Mesenchymal stem cell (in vitro differentiated cells and primary cell): ENCODE measurements at regions not wholly inside any gene's neighbourhood (a gene's known extent, or its start where the extent isn't known, plus 50 kb on each side); places are given as distances from the start of the nearest gene placed in this dataset. TPM values are rescaled to one million over a fixed set of nuclear protein-coding genes. Genes with fewer than 3 reads are reported as not detected.

Experiments
- DNase-seq: peaks from one replicate; pipeline ENCODE4 v3.0.0-alpha.2; 2013
- H2AFZ ChIP-seq: one replicate; pipeline ENCODE4 v1.6.1; 2013; ENCODE audit warnings: low read depth, mild to moderate bottlenecking, control low read depth, inconsistent platforms, low read length, moderate library complexity
- H2AK5ac ChIP-seq: 2 replicates; pipeline ENCODE4 v1.6.1; 2013; ENCODE audit warnings: low read length, moderate library complexity, mild to moderate bottlenecking, inconsistent platforms; ENCODE audit not compliant: severe bottlenecking
- H2BK120ac ChIP-seq: one replicate; pipeline ENCODE4 v1.6.1; 2013; ENCODE audit warnings: low read depth, mild to moderate bottlenecking, inconsistent platforms, low read length, moderate library complexity
- H2BK12ac ChIP-seq, 2 experiments: one replicate each; pipeline ENCODE4 v1.6.1; 2013; ENCODE audit warnings: inconsistent platforms in 2 of 2, low read length in 2 of 2, mild to moderate bottlenecking in 2 of 2, moderate library complexity in 2 of 2, control low read depth in 1 of 2
- H2BK15ac ChIP-seq: one replicate; pipeline ENCODE4 v1.6.1; 2013; ENCODE audit warnings: mild to moderate bottlenecking, low read depth, inconsistent platforms; ENCODE audit not compliant: poor library complexity, severe bottlenecking
- H2BK5ac ChIP-seq: 2 replicates; pipeline ENCODE4 v1.6.1; 2013; ENCODE audit warnings: low read depth, mild to moderate bottlenecking, low read length, control low read depth, inconsistent platforms; ENCODE audit not compliant: poor library complexity, severe bottlenecking
- H3K14ac ChIP-seq, 2 experiments: one replicate each; pipeline ENCODE4 v1.6.1; 2013; ENCODE audit warnings: inconsistent platforms in 2 of 2, low read length in 2 of 2, control low read depth in 1 of 2, mild to moderate bottlenecking in 1 of 2, moderate library complexity in 1 of 2
- H3K18ac ChIP-seq, 2 experiments: one replicate each; pipeline ENCODE4 v1.6.1; 2013; ENCODE audit warnings: inconsistent platforms in 2 of 2, low read length in 2 of 2, control low read depth in 1 of 2, low read depth in 1 of 2, mild to moderate bottlenecking in 1 of 2
- H3K23ac ChIP-seq, 2 experiments: one replicate each; pipeline ENCODE4 v1.6.1; 2013; ENCODE audit warnings: inconsistent platforms in 2 of 2, low read length in 2 of 2, mild to moderate bottlenecking in 2 of 2, moderate library complexity in 2 of 2, control low read depth in 1 of 2
- H3K27ac ChIP-seq: 2 replicates; pipeline ENCODE4 v1.5.1; 2013; ENCODE audit warnings: mild to moderate bottlenecking, moderate library complexity, low read length, control low read depth, inconsistent platforms; ENCODE audit not compliant: poor library complexity, severe bottlenecking
- H3K27me3 ChIP-seq, 2 experiments: 2 replicates each; pipeline versions ENCODE4 v1.6.1 to v1.7.0; 2013; ENCODE audit warnings: low read length in 2 of 2, mild to moderate bottlenecking in 2 of 2, moderate library complexity in 2 of 2, control low read depth in 1 of 2, inconsistent platforms in 1 of 2; ENCODE audit not compliant: control insufficient read depth in 1 of 2, insufficient read depth in 1 of 2
- H3K36me3 ChIP-seq, 2 experiments: 2 replicates each; pipeline versions ENCODE4 v1.6.1 to v1.7.0; 2013; ENCODE audit warnings: low read length in 2 of 2, control low read depth in 1 of 2, inconsistent platforms in 1 of 2, low read depth in 1 of 2, mild to moderate bottlenecking in 1 of 2; ENCODE audit not compliant: insufficient read depth in 2 of 2, control insufficient read depth in 1 of 2
- H3K4ac ChIP-seq, 2 experiments: one replicate each; pipeline ENCODE4 v1.6.1; 2013; ENCODE audit warnings: inconsistent platforms in 2 of 2, low read length in 2 of 2, mild to moderate bottlenecking in 2 of 2, moderate library complexity in 2 of 2, control low read depth in 1 of 2, low read depth in 1 of 2
- H3K4me1 ChIP-seq: 2 replicates; pipeline ENCODE4 v1.6.1; 2013; ENCODE audit warnings: low read depth, low read length, control low read depth; ENCODE audit not compliant: control insufficient read depth, insufficient read depth
- H3K4me2 ChIP-seq: 2 replicates; pipeline ENCODE4 v1.6.1; 2013; ENCODE audit warnings: low read length, mild to moderate bottlenecking, inconsistent platforms; ENCODE audit not compliant: poor library complexity, severe bottlenecking
- H3K4me3 ChIP-seq, 2 experiments: 2 replicates each; pipeline versions ENCODE4 v1.5.1 to v1.7.0; 2013; ENCODE audit warnings: low read length in 2 of 2, mild to moderate bottlenecking in 2 of 2, control low read depth in 1 of 2, low read depth in 1 of 2; ENCODE audit not compliant: insufficient read depth in 1 of 2
- H3K79me1 ChIP-seq: replicated peaks from 2 replicates; pipeline ENCODE4 v1.6.1; 2013; ENCODE audit warnings: mild to moderate bottlenecking, control low read depth, low read length, inconsistent platforms; ENCODE audit not compliant: poor library complexity, severe bottlenecking
- H3K9ac ChIP-seq: 2 replicates; pipeline ENCODE4 v1.7.0; 2013; ENCODE audit warnings: mild to moderate bottlenecking, low read length, moderate library complexity
- H3K9me3 ChIP-seq: 2 replicates; pipeline ENCODE4 v1.7.0; 2013; ENCODE audit warnings: mild to moderate bottlenecking, low read length; ENCODE audit not compliant: control insufficient read depth
- H4K8ac ChIP-seq: one replicate; pipeline ENCODE4 v1.6.1; 2013; ENCODE audit warnings: inconsistent platforms, mild to moderate bottlenecking, low read length, moderate library complexity
- H4K91ac ChIP-seq: one replicate; pipeline ENCODE4 v1.6.1; 2013; ENCODE audit warnings: mild to moderate bottlenecking, low read length, inconsistent platforms
- small RNA-seq: library from polyadenylated mRNA; stranded (forward); fragments of <200 nt; extraction: miRNeasy Mini kit (QIAGEN cat#:217004); gene quantifications from one replicate; pipeline ENCODE3, GENCODE V24; 2013; ENCODE audit warnings: low read depth

DNA sequence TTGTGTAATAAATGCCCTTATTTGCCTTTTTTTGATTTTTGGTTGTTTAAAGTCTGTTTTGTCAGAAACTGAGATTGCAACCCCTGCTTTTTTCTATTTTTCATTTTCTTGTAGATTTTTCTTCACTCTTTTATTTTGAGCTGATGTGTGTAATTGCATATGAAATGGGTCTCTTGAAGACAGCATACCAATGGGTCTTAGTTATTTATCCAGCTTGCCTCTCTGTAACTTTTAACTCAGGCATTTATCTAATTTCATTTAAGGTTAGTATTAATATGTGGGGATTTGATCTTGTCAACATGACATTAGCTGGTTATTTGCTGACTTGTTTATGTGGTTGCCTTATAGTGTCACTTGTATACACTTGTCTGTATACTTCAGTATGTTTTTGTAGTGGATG is 378.0 kb downstream of the CPXCR1 start:
- H3K79me1 ChIP-seq: no peaks in the 10 kb centered on the region
- H3K27ac ChIP-seq: no peak overlapping the region
- no peak overlapping the region for H3K9ac ChIP-seq
- no peak overlapping the region for H3K4me3 ChIP-seq
- H3K23ac ChIP-seq: no peak overlapping the region
- H3K18ac ChIP-seq: no peak overlapping the region
- no peak overlapping the region for H4K8ac ChIP-seq
- H3K14ac ChIP-seq: no peak overlapping the region
- H3K9me3 ChIP-seq: peaks cover 31% of the 10 kb centered on the region
- H3K4ac ChIP-seq: no peak overlapping the region
- no peak overlapping the region for H2AK5ac ChIP-seq
- no peak overlapping the region for H3K4me2 ChIP-seq
- H2BK5ac ChIP-seq: no peak overlapping the region
- no peak overlapping the region for H2AFZ ChIP-seq
- H2BK120ac ChIP-seq: no peak overlapping the region
- no peak overlapping the region for H2BK12ac ChIP-seq
- no peaks in the 10 kb centered on the region for H3K27me3 ChIP-seq
- no peak overlapping the region for H2BK15ac ChIP-seq
- no peaks in the 10 kb centered on the region for H3K36me3 ChIP-seq
- H3K4me1 ChIP-seq: no peaks in the 10 kb centered on the region
- no peak for DNase-seq
- no peak overlapping the region for H4K91ac ChIP-seq

Small RNA genes in the stretch of these regions (small RNA-seq; reads per million reads assigned to genes)
- not detected for gene AL731768.1
